ENCODE measurements at regions not wholly inside any gene's neighbourhood (a gene's known extent, or its start where the extent isn't known, plus 50 kb on each side); places are given as distances from the start of the nearest gene placed in this dataset.

GRCh38 chr20:24151621-24152294 is 163.2 kb upstream of the GGTLC1 start:
- H3K36me3 ChIP-seq, result no peaks in the 10 kb centered on the region
- DNase-seq (ENCODE audit: low spot score in 2 of 2), result no peak
- H3K4me3 ChIP-seq, result no peak overlapping the region
- H3K27ac ChIP-seq, result no peak overlapping the region
- H3K27me3 ChIP-seq, result no peaks in the 10 kb centered on the region
- WGBS, 2 donors, result 76 to 80% methylated on average over 6 of the region's 6 CpGs
- H3K9me3 ChIP-seq, result peaks cover 0 to 3% (median 0%) of the 10 kb centered on the region in 4 donors
- no peak for TF ChIP-seq POLR2A (IDR thresholded peaks at IDR 0.05)
- no peak for TF ChIP-seq EP300 (IDR thresholded peaks at IDR 0.05)
- TF ChIP-seq CTCF (IDR thresholded peaks at IDR 0.05), result no peak
- H3K4me1 ChIP-seq, result no peaks in the 10 kb centered on the region

DNA sequence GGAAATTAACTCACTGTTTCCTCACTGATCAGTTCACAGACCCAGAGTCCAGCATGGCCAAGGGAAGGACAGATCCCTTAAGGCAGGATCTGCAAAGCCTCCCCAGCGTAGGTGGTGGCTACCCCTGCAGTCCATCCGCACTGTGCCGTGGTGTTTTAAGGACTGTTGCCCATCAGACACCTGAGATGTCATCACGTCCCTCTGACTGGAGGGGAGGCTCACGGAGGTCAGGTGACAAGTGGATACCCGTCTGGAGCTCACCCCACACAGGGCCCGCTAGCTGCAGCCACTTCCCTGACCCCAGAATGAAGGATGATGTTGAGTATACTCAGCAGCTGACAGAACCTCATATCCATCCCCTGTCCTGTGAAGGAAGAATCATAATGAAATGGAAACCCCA is 161.8 kb upstream of the GGTLC1 start:
- no peak overlapping the region for H3K27ac ChIP-seq
- H3K4me1 ChIP-seq, result no peaks in the 10 kb centered on the region
- H3K36me3 ChIP-seq, result no peaks in the 10 kb centered on the region
- H3K4me3 ChIP-seq, result no peak overlapping the region
- WGBS, 2 donors, result 79 to 87% methylated on average over 7 of the region's 7 CpGs
- no peaks in the 10 kb centered on the region for H3K27me3 ChIP-seq
- no peak for DNase-seq (ENCODE audit: low spot score in 2 of 2)
- peaks cover 0 to 3% (median 0%) of the 10 kb centered on the region in 4 donors for H3K9me3 ChIP-seq
- no peak for TF ChIP-seq CTCF (IDR thresholded peaks at IDR 0.05)
- TF ChIP-seq POLR2A (IDR thresholded peaks at IDR 0.05), result no peak
- TF ChIP-seq EP300 (IDR thresholded peaks at IDR 0.05), result no peak

DNA sequence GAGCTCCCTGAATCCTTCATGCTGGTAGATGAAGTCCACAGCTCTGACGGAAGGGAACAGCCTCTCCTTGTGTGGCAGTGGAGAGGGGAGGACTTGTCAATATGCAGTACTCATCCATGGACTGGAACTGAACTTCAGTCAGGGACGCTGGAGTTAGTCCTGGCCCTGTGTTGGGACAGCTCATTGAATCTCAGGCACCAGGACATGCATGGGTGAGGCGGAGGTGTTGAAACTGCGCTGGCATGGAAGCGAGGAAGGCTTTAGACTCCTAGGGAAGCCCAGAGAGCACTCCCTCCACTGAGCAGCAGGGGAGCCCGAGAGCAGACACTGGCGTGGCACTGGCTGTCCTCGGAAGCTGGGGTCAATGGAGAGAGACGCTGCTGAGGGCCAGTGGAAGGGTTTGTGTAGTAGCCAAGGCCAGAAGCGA is 161.3 kb upstream of the GGTLC1 start:
- TF ChIP-seq POLR2A (IDR thresholded peaks at IDR 0.05), result no peak
- TF ChIP-seq CTCF (IDR thresholded peaks at IDR 0.05), result no peak
- TF ChIP-seq EP300 (IDR thresholded peaks at IDR 0.05), result no peak
- WGBS, 2 donors, result 44 to 46% methylated on average over 7 to 9 of the region's 10 CpGs
- no peak for DNase-seq (ENCODE audit: low spot score in 2 of 2)
- no peak overlapping the region for H3K4me3 ChIP-seq
- H3K36me3 ChIP-seq, result no peaks in the 10 kb centered on the region
- no peaks in the 10 kb centered on the region for H3K27me3 ChIP-seq
- H3K9me3 ChIP-seq, result peaks cover 0 to 3% (median 0%) of the 10 kb centered on the region in 4 donors
- H3K4me1 ChIP-seq, result no peaks in the 10 kb centered on the region
- H3K27ac ChIP-seq, result no peak overlapping the region

DNA sequence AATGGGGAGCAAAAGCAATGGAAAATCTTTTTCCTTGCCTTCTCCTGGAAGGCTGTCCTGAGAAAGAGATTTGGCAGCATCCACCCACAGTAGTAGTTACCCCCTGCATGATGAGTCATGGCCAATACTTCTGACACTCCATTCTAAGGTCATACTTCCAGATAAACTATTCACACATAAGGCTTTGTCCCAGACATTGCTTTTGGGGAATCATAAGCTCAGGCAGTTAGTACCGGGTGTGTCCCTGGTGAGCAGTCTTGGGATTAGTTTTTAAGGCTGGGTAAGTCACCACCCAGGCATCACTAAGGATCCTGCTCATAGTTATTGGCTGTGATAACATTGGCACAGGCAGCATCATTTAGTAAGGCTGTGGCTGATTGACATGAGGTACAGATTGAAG is 160.6 kb upstream of the GGTLC1 start:
- H3K4me3 ChIP-seq, result no peak overlapping the region
- peaks cover 0 to 3% (median 0%) of the 10 kb centered on the region in 4 donors for H3K9me3 ChIP-seq
- WGBS, 2 donors, result 70 to 91% methylated on average over 1 of the region's 1 CpG
- TF ChIP-seq EP300 (IDR thresholded peaks at IDR 0.05) (no peak), CTCF (IDR thresholded peaks at IDR 0.05) (no peak), POLR2A (IDR thresholded peaks at IDR 0.05) (no peak)
- H3K27ac ChIP-seq, result no peak overlapping the region
- H3K4me1 ChIP-seq, result no peaks in the 10 kb centered on the region
- no peaks in the 10 kb centered on the region for H3K36me3 ChIP-seq
- DNase-seq (ENCODE audit: low spot score in 2 of 2), result no peak
- H3K27me3 ChIP-seq, result no peaks in the 10 kb centered on the region

GRCh38 chr20:24148372-24148771 is 159.8 kb upstream of the GGTLC1 start:
- H3K36me3 ChIP-seq, result no peaks in the 10 kb centered on the region
- H3K27me3 ChIP-seq, result no peaks in the 10 kb centered on the region
- peaks cover 0 to 3% (median 0%) of the 10 kb centered on the region in 4 donors for H3K9me3 ChIP-seq
- DNase-seq (ENCODE audit: low spot score in 2 of 2), result no peak
- no peak overlapping the region for H3K4me3 ChIP-seq
- 62 to 68% methylated on average over 7 of the region's 7 CpGs for WGBS, 2 donors
- no peak overlapping the region for H3K27ac ChIP-seq
- TF ChIP-seq POLR2A (IDR thresholded peaks at IDR 0.05) (no peak), EP300 (IDR thresholded peaks at IDR 0.05) (no peak), CTCF (IDR thresholded peaks at IDR 0.05) (no peak)
- no peaks in the 10 kb centered on the region for H3K4me1 ChIP-seq

All from tibial nerve (tissue), 4 donors.